HG03520 (cell line): ENCODE measurements at regions not wholly inside any gene's neighbourhood (a gene's known extent, or its start where the extent isn't known, plus 50 kb on each side); places are given as distances from the start of the nearest gene placed in this dataset.

Experiments used
- ATAC-seq: cut with Tn5 transposase; IDR thresholded peaks from one replicate; pipeline ENCODE4 v1.9.1; 2021; ENCODE audit warnings: mild to moderate bottlenecking, moderate library complexity; ENCODE audit not compliant: unreplicated experiment

GRCh38 chrX:39853417-39854030 is 244.2 kb downstream of the BCOR start:
- ATAC-seq = no peak

GRCh38 chrX:39854772-39855747 is 242.7 kb downstream of the BCOR start:
- ATAC-seq = peak; percentile 74

GRCh38 chrX:39855748-39856129 is 242.0 kb downstream of the BCOR start:
- ATAC-seq = peak; percentile 31

GRCh38 chrX:39856472-39857121 is 241.2 kb downstream of the BCOR start:
- ATAC-seq = no peak

GRCh38 chrX:39857780-39858179 is 240.0 kb downstream of the BCOR start:
- no peak for ATAC-seq

GRCh38 chrX:39859991-39860861 is 237.5 kb downstream of the BCOR start:
- ATAC-seq = peak; percentile 67

GRCh38 chrX:39862963-39863362 is 234.8 kb downstream of the BCOR start:
- ATAC-seq = no peak

GRCh38 chrX:39866229-39866628 is 231.5 kb downstream of the BCOR start:
- no peak for ATAC-seq

GRCh38 chrX:39869846-39870601 is 227.7 kb downstream of the BCOR start:
- no peak for ATAC-seq

GRCh38 chrX:39871648-39872047 is 226.1 kb downstream of the BCOR start:
- no peak for ATAC-seq

GRCh38 chrX:39873117-39873516 is 224.6 kb downstream of the BCOR start:
- no peak for ATAC-seq

- peak; percentile 96 for ATAC-seq
These were observed 223.4 kb downstream of the BCOR start for GRCh38 chrX:39874202-39874816.

GRCh38 chrX:39875834-39876628 is 221.7 kb downstream of the BCOR start:
- no peak for ATAC-seq

- ATAC-seq = no peak
These were observed 219.9 kb downstream of the BCOR start for GRCh38 chrX:39877905-39878304.

GRCh38 chrX:39883666-39884065 is 214.1 kb downstream of the BCOR start:
- ATAC-seq = no peak

GRCh38 chrX:39886282-39886681 is 211.5 kb downstream of the BCOR start:
- ATAC-seq = no peak

- no peak for ATAC-seq
These were observed 209.0 kb downstream of the BCOR start for GRCh38 chrX:39888730-39889129.

GRCh38 chrX:39889704-39890103 is 208.1 kb downstream of the BCOR start:
- no peak for ATAC-seq

- ATAC-seq = no peak
These were observed 207.0 kb downstream of the BCOR start for GRCh38 chrX:39890807-39891206.
